ENCODE measurements at regions not wholly inside any gene's neighbourhood (a gene's known extent, or its start where the extent isn't known, plus 50 kb on each side); places are given as distances from the start of the nearest gene placed in this dataset.

GRCh38 chr21:27292229-27292628 lies 325.3 kb upstream of the ADAMTS5 start:
- H3K27me3 ChIP-seq = no peaks in the 10 kb centered on the region
- no peak for TF ChIP-seq CTCF (IDR thresholded peaks at IDR 0.05)
- no peak for TF ChIP-seq POLR2A (IDR thresholded peaks at IDR 0.05)
- TF ChIP-seq POLR2AphosphoS5 (IDR thresholded peaks at IDR 0.05) = no peak
- no peak for TF ChIP-seq EP300 (IDR thresholded peaks at IDR 0.05)
- no peak overlapping the region for H3K27ac ChIP-seq
- H3K36me3 ChIP-seq = no peaks in the 10 kb centered on the region
- peaks cover 0 to 10% (median 0%) of the 10 kb centered on the region in 3 donors for H3K9me3 ChIP-seq
- no peak for ATAC-seq
- H3K4me3 ChIP-seq = no peak overlapping the region
- peaks cover 0 to 12% (median 0%) of the 10 kb centered on the region in 3 donors for H3K4me1 ChIP-seq

GRCh38 chr21:27291006-27291405 lies 324.1 kb upstream of the ADAMTS5 start:
- 63 to 65% methylated on average over 1 of the region's 1 CpG for WGBS, 2 donors (ENCODE audit: low coverage in 1 of 2)
- Histone ChIP-seq H3K27me3 (no peaks in the 10 kb centered on the region), H3K36me3 (no peaks in the 10 kb centered on the region), H3K4me3 (no peak overlapping the region), H3K27ac (no peak overlapping the region), H3K9me3 (no peaks in the 10 kb centered on the region), H3K4me1 (peaks cover 0 to 17% (median 0%) of the 10 kb centered on the region in 3 donors)
- TF ChIP-seq EP300 (IDR thresholded peaks at IDR 0.05) (no peak), POLR2A (IDR thresholded peaks at IDR 0.05) (no peak), POLR2AphosphoS5 (IDR thresholded peaks at IDR 0.05) (no peak), CTCF (IDR thresholded peaks at IDR 0.05) (no peak)
- ATAC-seq = no peak

GRCh38 chr21:27290028-27290427 lies 323.1 kb upstream of the ADAMTS5 start:
- ATAC-seq = no peak
- Histone ChIP-seq H3K4me3 (no peak overlapping the region), H3K9me3 (no peaks in the 10 kb centered on the region), H3K36me3 (no peaks in the 10 kb centered on the region), H3K27ac (no peak overlapping the region), H3K4me1 (peaks cover 0 to 17% (median 0%) of the 10 kb centered on the region in 3 donors), H3K27me3 (no peaks in the 10 kb centered on the region)
- TF ChIP-seq POLR2A (IDR thresholded peaks at IDR 0.05) (no peak), POLR2AphosphoS5 (IDR thresholded peaks at IDR 0.05) (no peak)
- WGBS, 2 donors (ENCODE audit: low coverage in 1 of 2) = 39 to 61% methylated on average over 2 to 3 of the region's 3 CpGs

GRCh38 chr21:27286760-27287159 lies 319.9 kb upstream of the ADAMTS5 start:
- Histone ChIP-seq H3K9me3 (no peaks in the 10 kb centered on the region), H3K27me3 (no peaks in the 10 kb centered on the region), H3K4me3 (no peak overlapping the region), H3K27ac (no peak overlapping the region), H3K4me1 (peaks cover 0 to 17% (median 0%) of the 10 kb centered on the region in 3 donors), H3K36me3 (no peaks in the 10 kb centered on the region)
- TF ChIP-seq POLR2A (IDR thresholded peaks at IDR 0.05) = no peak
- TF ChIP-seq POLR2AphosphoS5 (IDR thresholded peaks at IDR 0.05) = no peak
- TF ChIP-seq CTCF (IDR thresholded peaks at IDR 0.05) = no peak
- no peak for TF ChIP-seq EP300 (IDR thresholded peaks at IDR 0.05)
- no peak for ATAC-seq

GRCh38 chr21:27277110-27277509 lies 310.2 kb upstream of the ADAMTS5 start:
- H3K4me1 ChIP-seq = no peaks in the 10 kb centered on the region
- no peaks in the 10 kb centered on the region for H3K9me3 ChIP-seq
- H3K27ac ChIP-seq = no peak overlapping the region
- TF ChIP-seq POLR2AphosphoS5 (IDR thresholded peaks at IDR 0.05) (no peak), POLR2A (IDR thresholded peaks at IDR 0.05) (no peak), EP300 (IDR thresholded peaks at IDR 0.05) (no peak), CTCF (IDR thresholded peaks at IDR 0.05) (no peak)
- H3K4me3 ChIP-seq = no peak overlapping the region
- no peak for ATAC-seq
- H3K27me3 ChIP-seq = no peaks in the 10 kb centered on the region
- H3K36me3 ChIP-seq = no peaks in the 10 kb centered on the region
